Transverse colon (tissue), 4 donors: ENCODE measurements at regions not wholly inside any gene's neighbourhood (a gene's known extent, or its start where the extent isn't known, plus 50 kb on each side); places are given as distances from the start of the nearest gene placed in this dataset.

ENCODE experiments used
- POLR2AphosphoS5 ChIP-seq, 3 donors: sonication (generic); formaldehyde crosslinking; IDR thresholded peaks; one replicate each; pipeline ENCODE4 v1.6.1; 2016; ENCODE audit warnings: antibody characterized with exemption in 3 of 3
- TF ChIP-seq, protein P1 (sequence below), 5 experiments: fragments of 200-600 bp in 3 of 5; fragments of 450-650 bp in 2 of 5; sonication (generic) in 3 of 5; IDR thresholded peaks; 1 replicate in 2 of 5; 2 replicates in 3 of 5; pipeline ENCODE4 v1.5.1; 2016 to 2017; ENCODE audit warnings: antibody characterized with exemption in 5 of 5, inconsistent platforms in 3 of 5, mild to moderate bottlenecking in 2 of 5, moderate library complexity in 1 of 5

DNA sequence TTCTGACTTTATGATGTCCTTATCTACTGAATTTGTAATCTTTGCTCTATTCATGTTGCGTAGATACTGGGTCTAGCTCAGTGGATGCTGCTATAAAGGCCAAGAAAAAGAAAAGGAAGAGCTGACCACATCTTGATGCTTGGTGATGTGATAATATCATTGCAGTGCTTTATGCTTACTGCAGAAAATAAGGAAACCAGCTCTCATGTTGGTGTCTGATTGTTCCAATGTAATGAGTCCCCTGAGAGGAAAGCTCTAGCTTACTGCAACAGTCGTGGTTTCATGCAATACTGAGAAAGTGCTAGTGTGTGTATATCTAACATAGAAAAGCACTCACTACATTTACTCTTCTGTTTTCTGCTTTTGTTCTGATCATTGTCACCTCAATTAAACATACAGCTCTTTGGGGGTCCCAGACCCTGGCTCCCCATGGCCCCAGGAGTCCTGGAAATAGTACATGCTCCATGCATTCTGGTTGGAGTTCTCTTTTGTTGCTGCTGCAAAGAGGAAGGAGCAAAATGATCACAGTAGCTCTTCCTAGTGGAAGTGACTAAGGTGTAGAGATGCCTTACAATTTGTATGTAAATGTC is 338.8 kb downstream of the CYRIA start:
- TF ChIP-seq, protein P1, sequence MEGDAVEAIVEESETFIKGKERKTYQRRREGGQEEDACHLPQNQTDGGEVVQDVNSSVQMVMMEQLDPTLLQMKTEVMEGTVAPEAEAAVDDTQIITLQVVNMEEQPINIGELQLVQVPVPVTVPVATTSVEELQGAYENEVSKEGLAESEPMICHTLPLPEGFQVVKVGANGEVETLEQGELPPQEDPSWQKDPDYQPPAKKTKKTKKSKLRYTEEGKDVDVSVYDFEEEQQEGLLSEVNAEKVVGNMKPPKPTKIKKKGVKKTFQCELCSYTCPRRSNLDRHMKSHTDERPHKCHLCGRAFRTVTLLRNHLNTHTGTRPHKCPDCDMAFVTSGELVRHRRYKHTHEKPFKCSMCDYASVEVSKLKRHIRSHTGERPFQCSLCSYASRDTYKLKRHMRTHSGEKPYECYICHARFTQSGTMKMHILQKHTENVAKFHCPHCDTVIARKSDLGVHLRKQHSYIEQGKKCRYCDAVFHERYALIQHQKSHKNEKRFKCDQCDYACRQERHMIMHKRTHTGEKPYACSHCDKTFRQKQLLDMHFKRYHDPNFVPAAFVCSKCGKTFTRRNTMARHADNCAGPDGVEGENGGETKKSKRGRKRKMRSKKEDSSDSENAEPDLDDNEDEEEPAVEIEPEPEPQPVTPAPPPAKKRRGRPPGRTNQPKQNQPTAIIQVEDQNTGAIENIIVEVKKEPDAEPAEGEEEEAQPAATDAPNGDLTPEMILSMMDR (IDR thresholded peaks at IDR 0.05): no peak
- TF ChIP-seq POLR2AphosphoS5 (IDR thresholded peaks at IDR 0.05): no peak
